ENCODE measurements at regions not wholly inside any gene's neighbourhood (a gene's known extent, or its start where the extent isn't known, plus 50 kb on each side); places are given as distances from the start of the nearest gene placed in this dataset.

- Histone ChIP-seq H3K27ac (no peak overlapping the region), H3K4me3 (ENCODE audit: low read depth, low read length) (no peak overlapping the region), H3K27me3 (replicated peaks) (no peaks in the 10 kb centered on the region), H3K36me3 (replicated peaks) (no peaks in the 10 kb centered on the region)
- TF ChIP-seq CTCF (IDR thresholded peaks at IDR 0.05; ENCODE audit: low read depth, low read length, missing control alignments), result no peak
- DNase-seq, result no peak
- in situ Hi-C loops (cut with HindIII; ENCODE audit: low pct_ligation_motif_present, low sequenced_read_pairs), result no loop called here
These were observed 1629.1 kb upstream of the IGFBP7 start for GRCh38 chr4:58739275-58739674.

- TF ChIP-seq CTCF (IDR thresholded peaks at IDR 0.05; ENCODE audit: low read depth, low read length, missing control alignments), result no peak
- Histone ChIP-seq H3K36me3 (replicated peaks) (no peaks in the 10 kb centered on the region), H3K4me3 (ENCODE audit: low read depth, low read length) (no peak overlapping the region), H3K27ac (no peak overlapping the region), H3K27me3 (replicated peaks) (no peaks in the 10 kb centered on the region)
- in situ Hi-C loops (cut with HindIII; ENCODE audit: low pct_ligation_motif_present, low sequenced_read_pairs), result no loop called here
- no peak for DNase-seq
These were observed 1628.2 kb upstream of the IGFBP7 start for GRCh38 chr4:58738375-58738774.

- in situ Hi-C loops (cut with HindIII; ENCODE audit: low pct_ligation_motif_present, low sequenced_read_pairs), result no loop called here
- Histone ChIP-seq H3K27ac (no peak overlapping the region), H3K36me3 (replicated peaks) (no peaks in the 10 kb centered on the region), H3K4me3 (ENCODE audit: low read depth, low read length) (no peak overlapping the region), H3K27me3 (replicated peaks) (no peaks in the 10 kb centered on the region)
- no peak for TF ChIP-seq CTCF (IDR thresholded peaks at IDR 0.05; ENCODE audit: low read depth, low read length, missing control alignments)
- DNase-seq, result no peak
These were observed 1624.0 kb upstream of the IGFBP7 start for GRCh38 chr4:58734030-58734674.

- Histone ChIP-seq H3K27ac (no peak overlapping the region), H3K4me3 (ENCODE audit: low read depth, low read length) (no peak overlapping the region), H3K36me3 (replicated peaks) (no peaks in the 10 kb centered on the region), H3K27me3 (replicated peaks) (no peaks in the 10 kb centered on the region)
- DNase-seq, result no peak
- no peak for TF ChIP-seq CTCF (IDR thresholded peaks at IDR 0.05; ENCODE audit: low read depth, low read length, missing control alignments)
- in situ Hi-C loops (cut with HindIII; ENCODE audit: low pct_ligation_motif_present, low sequenced_read_pairs), result no loop called here
These were observed 1622.8 kb upstream of the IGFBP7 start for GRCh38 chr4:58732973-58733372.

GRCh38 chr4:58723954-58724353, 1613.8 kb upstream of the IGFBP7 start:
- no peak for TF ChIP-seq CTCF (IDR thresholded peaks at IDR 0.05; ENCODE audit: low read depth, low read length, missing control alignments)
- in situ Hi-C loops (cut with HindIII; ENCODE audit: low pct_ligation_motif_present, low sequenced_read_pairs), result no loop called here
- no peaks in the 10 kb centered on the region for H3K27me3 ChIP-seq (replicated peaks)
- no peak for DNase-seq
- H3K36me3 ChIP-seq (replicated peaks), result no peaks in the 10 kb centered on the region
- no peak overlapping the region for H3K27ac ChIP-seq
- H3K4me3 ChIP-seq (ENCODE audit: low read depth, low read length), result no peak overlapping the region

- Histone ChIP-seq H3K4me3 (ENCODE audit: low read depth, low read length) (no peak overlapping the region), H3K27me3 (replicated peaks) (no peaks in the 10 kb centered on the region), H3K27ac (no peak overlapping the region), H3K36me3 (replicated peaks) (no peaks in the 10 kb centered on the region)
- in situ Hi-C loops (cut with HindIII; ENCODE audit: low pct_ligation_motif_present, low sequenced_read_pairs), result no loop called here
- no peak for DNase-seq
- TF ChIP-seq CTCF (IDR thresholded peaks at IDR 0.05; ENCODE audit: low read depth, low read length, missing control alignments), result no peak
These were observed 1600.9 kb upstream of the IGFBP7 start for GRCh38 chr4:58711039-58711438.

All from brain microvascular endothelial cell (primary cell).